HG03095 (cell line): ENCODE measurements at regions not wholly inside any gene's neighbourhood (a gene's known extent, or its start where the extent isn't known, plus 50 kb on each side); places are given as distances from the start of the nearest gene placed in this dataset.

Experiments used
- ATAC-seq: cut with Tn5 transposase; IDR thresholded peaks from one replicate; pipeline ENCODE4 v1.9.1; 2021; ENCODE audit warnings: moderate library complexity; ENCODE audit not compliant: unreplicated experiment

DNA sequence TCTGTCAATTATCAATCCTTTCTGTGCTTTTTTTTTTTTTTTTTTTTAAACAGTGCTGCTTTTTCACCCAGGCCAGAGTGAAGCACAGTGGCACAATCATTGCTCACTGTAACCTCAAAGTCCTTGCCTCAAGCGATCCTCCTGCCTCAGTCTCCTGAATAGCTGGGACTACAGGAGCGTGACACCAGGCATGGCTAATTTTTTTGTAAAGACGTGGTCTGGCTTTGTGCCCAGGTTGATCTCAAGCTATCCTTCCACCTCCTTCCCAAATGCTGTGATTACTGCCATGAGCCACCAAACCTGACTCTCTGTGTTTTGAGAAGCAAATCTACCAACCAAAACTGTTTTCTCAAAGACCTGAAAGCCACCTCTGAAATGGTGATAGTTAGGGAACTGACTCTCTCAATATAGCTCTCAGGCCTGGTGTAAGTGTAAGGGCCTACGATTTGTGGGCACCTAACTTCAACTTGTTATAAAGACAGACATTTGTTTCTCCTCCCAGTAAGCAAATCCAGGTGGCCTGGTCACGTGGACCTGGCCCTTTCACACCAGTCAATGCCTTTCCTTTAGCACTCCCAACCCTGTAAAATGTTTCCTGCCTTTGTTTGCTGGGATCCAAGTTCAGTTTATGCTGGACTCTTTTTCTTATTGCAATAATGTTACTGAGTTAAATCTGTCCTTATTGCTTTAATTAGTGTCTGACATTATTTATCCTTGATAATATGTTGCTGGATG lies 2015.9 kb downstream of the PCDH7 start:
- no peak for ATAC-seq

- no peak for ATAC-seq
These were observed 2024.0 kb downstream of the PCDH7 start for GRCh38 chr4:32744211-32744610.

- no peak for ATAC-seq
These were observed 2025.2 kb downstream of the PCDH7 start for GRCh38 chr4:32745351-32745750.

DNA sequence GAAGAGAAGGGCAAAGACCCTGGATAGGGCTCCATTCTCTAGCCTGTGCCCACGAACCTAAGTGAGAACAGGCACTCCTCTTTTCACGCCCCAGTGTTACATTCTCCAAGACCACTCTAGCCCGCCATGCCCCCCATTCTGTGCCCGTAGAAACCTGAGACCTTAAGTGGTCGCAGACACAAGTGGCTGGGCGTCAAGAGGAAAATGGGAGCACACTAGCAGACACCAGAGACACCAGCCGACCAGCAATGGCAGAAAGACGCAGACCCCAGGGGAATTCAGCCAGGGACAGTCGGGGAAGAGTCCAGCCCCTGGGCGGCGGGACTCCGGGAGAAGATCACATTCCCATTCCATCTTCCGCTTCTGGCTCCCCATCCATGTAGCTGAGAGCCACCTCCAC lies 2027.9 kb downstream of the PCDH7 start:
- ATAC-seq, result no peak

- no peak for ATAC-seq
These were observed 2028.3 kb downstream of the PCDH7 start for GRCh38 chr4:32748498-32748897.

GRCh38 chr4:32752962-32753361 lies 2032.8 kb downstream of the PCDH7 start:
- no peak for ATAC-seq

- no peak for ATAC-seq
These were observed 2048.7 kb downstream of the PCDH7 start for GRCh38 chr4:32768664-32769389.

- ATAC-seq, result no peak
These were observed 2051.3 kb downstream of the PCDH7 start for GRCh38 chr4:32771491-32771890.

DNA sequence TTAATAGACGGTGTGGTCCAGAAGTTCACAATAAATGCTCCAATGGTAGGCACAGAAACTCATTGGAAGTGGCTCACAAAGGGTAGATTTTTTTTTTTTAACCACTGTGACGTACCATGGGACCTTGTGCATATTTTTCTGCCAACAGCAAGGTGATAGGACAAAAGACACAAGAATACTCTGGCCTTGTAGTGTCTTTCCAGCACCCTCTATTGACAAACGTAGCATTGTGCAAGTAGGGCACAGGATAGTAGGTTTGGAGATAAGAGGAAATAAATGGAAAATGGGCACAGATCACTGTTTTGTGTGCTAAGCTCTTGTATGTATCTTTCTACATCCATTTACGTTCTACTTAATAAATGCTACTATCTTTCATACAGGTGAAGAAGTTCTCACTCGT lies 2054.9 kb downstream of the PCDH7 start:
- no peak for ATAC-seq

DNA sequence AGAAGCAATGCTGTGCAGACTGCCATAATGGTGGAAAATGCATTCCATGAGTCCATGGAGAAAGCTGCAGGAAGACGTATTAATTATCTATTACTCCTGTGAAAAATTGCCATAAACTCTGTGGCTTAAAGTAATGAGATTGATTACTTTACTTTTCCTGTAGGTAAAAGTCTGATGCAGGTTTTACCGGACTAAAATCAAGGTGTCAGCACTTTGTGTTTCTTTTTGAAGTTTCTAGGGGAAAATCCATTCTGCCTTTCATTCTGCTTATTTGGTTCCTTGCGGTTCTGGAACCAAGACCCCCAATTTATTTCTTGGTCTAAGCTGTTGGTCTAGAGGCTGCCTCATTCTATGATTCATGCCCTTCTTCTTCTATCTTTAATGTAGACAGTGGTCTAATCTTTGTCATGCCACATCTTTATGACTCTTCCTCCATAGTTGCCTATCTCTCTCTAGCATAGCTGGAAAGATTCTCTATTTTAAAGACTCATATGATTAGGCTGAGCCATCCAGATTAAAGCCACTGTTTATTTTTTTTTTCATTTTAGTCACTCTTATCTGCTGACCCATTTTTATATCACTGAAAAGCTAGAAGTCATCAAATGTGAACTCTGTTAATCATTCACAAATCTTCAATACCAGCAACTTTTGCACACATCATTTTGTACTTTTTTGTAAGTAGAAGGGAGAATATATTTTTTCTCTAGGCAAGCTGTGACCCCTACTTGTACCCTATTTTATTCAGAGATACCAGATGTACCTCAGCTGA lies 2056.4 kb downstream of the PCDH7 start:
- ATAC-seq, result no peak

DNA sequence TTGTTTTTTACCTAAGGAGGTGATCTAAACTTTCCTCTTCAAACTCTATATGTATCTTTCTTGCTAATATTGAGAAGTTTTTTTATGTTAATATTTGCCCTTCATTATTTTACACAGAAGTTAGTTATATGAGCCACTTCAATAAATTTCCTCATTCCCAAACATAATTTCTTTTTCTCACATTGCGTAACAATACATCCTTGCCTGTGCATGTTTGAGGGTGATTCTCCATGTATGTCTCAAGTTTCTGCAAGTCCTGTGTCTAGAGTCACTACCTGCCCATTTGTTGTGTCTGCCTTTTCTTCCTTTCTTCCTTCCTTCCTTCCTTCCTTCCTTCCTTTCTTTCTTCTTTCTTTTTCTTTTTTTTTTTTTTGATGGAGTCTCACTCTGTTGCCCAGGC lies 2057.9 kb downstream of the PCDH7 start:
- no peak for ATAC-seq

GRCh38 chr4:32778938-32779337 lies 2058.8 kb downstream of the PCDH7 start:
- no peak for ATAC-seq

GRCh38 chr4:32789026-32789608 lies 2068.9 kb downstream of the PCDH7 start:
- no peak for ATAC-seq

DNA sequence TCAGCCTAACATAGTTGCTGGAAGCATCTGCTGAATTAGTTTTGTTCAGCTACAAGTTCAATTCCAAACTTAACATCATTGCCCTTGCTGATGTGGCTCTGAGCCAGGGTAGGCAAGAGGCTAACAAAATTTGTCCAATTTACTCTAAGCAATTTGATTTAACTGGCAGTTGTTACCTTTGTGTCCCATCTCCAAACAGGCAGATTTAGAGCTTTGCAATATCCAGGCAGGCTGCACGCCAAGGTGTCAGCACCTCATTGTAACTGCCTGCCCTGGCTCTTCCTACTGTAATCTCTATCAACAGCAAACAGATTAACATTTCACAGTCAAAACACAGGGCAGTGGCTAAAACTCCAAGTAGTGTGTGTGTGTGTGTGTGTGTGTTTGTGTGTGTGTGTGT lies 2070.6 kb downstream of the PCDH7 start:
- no peak for ATAC-seq

DNA sequence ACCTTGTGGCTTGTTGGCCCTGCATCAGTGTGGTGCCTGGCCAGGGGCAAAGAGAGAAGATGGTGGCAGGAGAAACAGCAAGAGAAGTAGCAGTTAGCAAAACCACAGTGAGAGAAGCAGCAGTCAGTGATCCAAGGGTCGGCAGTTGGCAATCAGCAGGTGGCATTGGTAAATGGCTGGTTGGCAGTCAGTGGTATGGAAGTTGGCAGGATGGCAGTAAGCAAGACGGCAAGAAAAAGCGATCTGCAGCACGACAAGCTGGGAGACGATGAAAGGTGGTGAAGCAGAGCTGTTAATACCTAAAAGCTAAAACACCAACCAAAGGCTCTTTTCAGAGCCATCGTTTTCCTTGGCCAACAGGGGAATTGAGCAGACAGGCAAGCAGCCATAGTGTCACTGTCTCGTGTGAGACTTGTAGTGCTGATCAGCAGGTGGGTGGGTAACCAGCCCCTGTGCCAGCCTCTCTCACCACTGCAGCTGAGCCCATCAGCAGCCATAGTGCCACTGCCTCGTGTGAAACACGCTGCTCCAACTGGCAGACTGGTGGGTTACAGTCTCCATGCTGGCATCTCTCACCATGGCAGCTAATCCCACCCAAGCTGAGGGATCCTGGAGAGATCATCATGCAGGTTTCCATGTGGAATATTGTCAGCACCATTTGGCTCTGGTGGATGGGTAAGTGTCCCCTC lies 2078.4 kb downstream of the PCDH7 start:
- ATAC-seq, result no peak

DNA sequence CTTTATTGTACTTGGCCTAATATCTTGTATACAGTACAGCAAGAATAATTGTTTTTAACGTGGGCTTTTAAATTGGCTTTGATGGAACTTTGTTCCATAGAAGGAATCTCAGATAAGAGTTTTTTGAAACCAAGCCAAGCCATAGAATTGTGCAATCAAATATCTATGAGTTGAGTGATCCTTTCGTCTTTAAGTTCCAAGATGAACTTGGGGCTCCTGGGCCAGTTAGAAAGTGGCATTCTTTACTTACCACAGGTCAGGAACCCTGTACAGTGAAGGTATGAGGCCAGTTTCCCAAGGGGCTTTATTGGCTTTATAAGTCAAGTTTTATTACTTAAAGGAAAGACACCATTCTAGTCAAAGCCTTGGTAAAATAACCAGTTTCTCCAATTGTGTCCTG lies 2104.2 kb downstream of the PCDH7 start:
- ATAC-seq, result no peak

- no peak for ATAC-seq
These were observed 2106.0 kb downstream of the PCDH7 start for GRCh38 chr4:32826169-32826568.

DNA sequence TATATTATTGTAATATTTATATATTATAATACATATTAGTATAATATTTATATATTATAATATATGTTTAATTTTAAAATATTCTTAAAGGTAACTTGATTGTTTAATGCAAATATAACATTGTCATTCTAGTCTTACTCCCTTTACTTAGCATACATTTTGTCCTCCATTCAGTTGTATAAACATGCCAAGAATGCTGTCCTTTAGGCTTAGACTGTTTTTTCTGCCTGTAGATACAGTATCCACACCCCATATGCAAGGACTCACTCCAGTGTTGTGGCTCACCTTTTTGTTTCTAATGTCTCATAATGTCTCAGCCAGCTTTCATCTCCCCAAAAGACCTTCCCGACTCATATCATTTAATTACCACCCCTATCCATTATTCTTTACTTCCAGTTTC lies 2110.0 kb downstream of the PCDH7 start:
- ATAC-seq, result no peak

- ATAC-seq, result no peak
These were observed 2110.9 kb downstream of the PCDH7 start for GRCh38 chr4:32831104-32831503.

DNA sequence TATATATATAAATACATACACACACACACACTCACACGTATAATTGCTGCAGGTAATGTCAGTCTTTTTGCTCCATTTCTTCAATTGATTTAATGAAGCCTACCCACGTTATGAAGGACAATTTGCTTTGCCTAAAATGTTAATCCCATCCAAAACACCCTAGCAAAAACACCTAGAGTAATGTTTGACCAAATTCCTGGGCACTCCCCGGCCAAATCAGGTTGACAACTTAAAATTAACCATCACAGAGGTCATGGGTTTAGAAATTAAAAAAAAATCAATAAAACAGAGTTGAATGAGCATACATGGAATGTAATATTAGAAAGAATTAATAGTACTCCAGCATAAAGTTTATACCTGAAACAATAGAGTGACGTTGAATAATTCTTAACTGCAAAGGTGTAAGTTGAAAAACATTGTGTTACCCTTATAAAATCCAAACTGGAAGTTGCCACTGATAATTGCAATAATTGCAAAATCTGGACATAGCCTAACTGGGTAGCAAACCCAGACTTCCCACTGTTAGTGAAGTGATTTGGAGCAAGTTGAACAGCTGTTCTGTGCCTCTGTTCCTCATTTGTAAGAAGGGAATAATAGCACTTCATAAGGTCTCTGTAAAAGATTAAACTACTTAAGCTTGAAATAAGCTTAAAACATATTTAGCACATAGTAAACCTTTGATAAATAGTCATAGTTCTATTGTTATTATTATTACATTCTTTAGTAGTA lies 2120.5 kb downstream of the PCDH7 start:
- no peak for ATAC-seq
